GM21619 (cell line): ENCODE measurements at regions not wholly inside any gene's neighbourhood (a gene's known extent, or its start where the extent isn't known, plus 50 kb on each side); places are given as distances from the start of the nearest gene placed in this dataset.

Experiments
- ATAC-seq: cut with Tn5 transposase; IDR thresholded peaks from one replicate; pipeline ENCODE4 v1.9.1; 2021; ENCODE audit not compliant: unreplicated experiment

GRCh38 chr7:41114131-41114530, 588.8 kb downstream of the INHBA start:
- no peak for ATAC-seq

GRCh38 chr7:41113719-41114118, 589.2 kb downstream of the INHBA start:
- ATAC-seq: no peak

- no peak for ATAC-seq
Observed at GRCh38 chr7:41110186-41110585, 592.7 kb downstream of the INHBA start.

- no peak for ATAC-seq
Observed at GRCh38 chr7:41108821-41109220, 594.1 kb downstream of the INHBA start.

GRCh38 chr7:41107938-41108448, 594.9 kb downstream of the INHBA start:
- ATAC-seq: peak; percentile 39

- peak; percentile 25 for ATAC-seq
Observed at GRCh38 chr7:41107330-41107937, 595.5 kb downstream of the INHBA start.

- ATAC-seq: no peak
Observed at GRCh38 chr7:41104631-41105030, 598.3 kb downstream of the INHBA start.

- ATAC-seq: peak; percentile 57
Observed at GRCh38 chr7:41103331-41103730, 599.6 kb downstream of the INHBA start.

GRCh38 chr7:41098846-41099245, 604.0 kb downstream of the INHBA start:
- ATAC-seq: no peak

- no peak for ATAC-seq
Observed at GRCh38 chr7:41098402-41098801, 604.5 kb downstream of the INHBA start.

- no peak for ATAC-seq
Observed at GRCh38 chr7:41097501-41097900, 605.4 kb downstream of the INHBA start.

- no peak for ATAC-seq
Observed at GRCh38 chr7:41096917-41097316, 606.0 kb downstream of the INHBA start.

- ATAC-seq: no peak
Observed at GRCh38 chr7:41093141-41093540, 609.7 kb downstream of the INHBA start.

GRCh38 chr7:41085244-41085643, 617.6 kb downstream of the INHBA start:
- ATAC-seq: no peak

- ATAC-seq: no peak
Observed at GRCh38 chr7:41084381-41084780, 618.5 kb downstream of the INHBA start.

GRCh38 chr7:41069635-41070034, 633.3 kb downstream of the INHBA start:
- no peak for ATAC-seq

GRCh38 chr7:41067576-41067975, 635.3 kb downstream of the INHBA start:
- ATAC-seq: no peak

- no peak for ATAC-seq
Observed at GRCh38 chr7:41065663-41066062, 637.2 kb downstream of the INHBA start.

- ATAC-seq: no peak
Observed at GRCh38 chr7:41063116-41063515, 639.8 kb downstream of the INHBA start.

- ATAC-seq: no peak
Observed at GRCh38 chr7:41060796-41061195, 642.1 kb downstream of the INHBA start.

- ATAC-seq: no peak
Observed at GRCh38 chr7:41059796-41060195, 643.1 kb downstream of the INHBA start.

- ATAC-seq: no peak
Observed at GRCh38 chr7:41058986-41059741, 643.7 kb downstream of the INHBA start.
